Lung (tissue), 11 donors: ENCODE measurements at regions not wholly inside any gene's neighbourhood (a gene's known extent, or its start where the extent isn't known, plus 50 kb on each side); places are given as distances from the start of the nearest gene placed in this dataset.

Experiments
- ATAC-seq: fragments of 200-7000 bp; cut with Tn5 transposase; one replicate; pipeline ENCODE4 v1.9.1; 2020; ENCODE audit warnings: moderate number of reproducible peaks; ENCODE audit not compliant: insufficient read depth, low FRiP score
- DNase-seq, 3 donors: peaks; one replicate each; pipeline ENCODE4 v3.0.0-alpha.2; 2013 to 2017
- H3K27ac ChIP-seq, 2 donors: one replicate each; pipeline ENCODE4 v1.5.1; 2013; ENCODE audit warnings: mild to moderate bottlenecking in 2 of 2, moderate library complexity in 2 of 2, control low read depth in 1 of 2, inconsistent platforms in 1 of 2, low read depth in 1 of 2, low read length in 1 of 2
- H3K27me3 ChIP-seq, 3 donors: one replicate each; pipeline ENCODE4 v1.5.1; 2013; ENCODE audit warnings: low read length in 2 of 3; ENCODE audit not compliant: control insufficient read depth in 3 of 3, insufficient read depth in 3 of 3
- H3K36me3 ChIP-seq, 4 donors: one replicate each; pipeline ENCODE4 v1.5.1; 2013; ENCODE audit warnings: low read length in 4 of 4, mild to moderate bottlenecking in 1 of 4, moderate library complexity in 1 of 4; ENCODE audit not compliant: control insufficient read depth in 4 of 4, insufficient read depth in 4 of 4
- H3K4me1 ChIP-seq, 5 donors: one replicate each; pipeline ENCODE4 v1.5.1; 2013; ENCODE audit warnings: low read length in 5 of 5, mild to moderate bottlenecking in 2 of 5, moderate library complexity in 1 of 5; ENCODE audit not compliant: control insufficient read depth in 5 of 5, insufficient read depth in 5 of 5
- H3K4me3 ChIP-seq: one replicate; pipeline ENCODE4 v1.5.1; 2013; ENCODE audit warnings: mild to moderate bottlenecking, control low read depth, moderate library complexity
- H3K9ac ChIP-seq, 2 donors: one replicate each; pipeline ENCODE4 v1.5.1; 2013; ENCODE audit warnings: low read length in 2 of 2, control low read depth in 1 of 2; ENCODE audit not compliant: insufficient read depth in 1 of 2
- H3K9me3 ChIP-seq, 4 donors: one replicate each; pipeline ENCODE4 v1.5.1; 2013; ENCODE audit warnings: low read length in 3 of 4, mild to moderate bottlenecking in 1 of 4, moderate library complexity in 1 of 4; ENCODE audit not compliant: control insufficient read depth in 4 of 4, insufficient read depth in 3 of 4
- WGBS, 2 donors: extraction: QIAGEN DNeasy Blood & Tissue Kit; methylation state at CpG; one replicate each; pipeline ENCODE4 v1.1.7; 2013; 5-methylcytosine and 5-hydroxymethylcytosine counted together
- TF ChIP-seq, protein P1 (sequence below): IDR thresholded peaks from 2 replicates; pipeline ENCODE4 v1.5.1; 2012; ENCODE audit warnings: mild to moderate bottlenecking; ENCODE audit errors: control extremely low read depth, extremely low read depth
- donor health status: control.
- donor health status: control.
- donor health status: Bipolar disorder and iron deficiency.
- donor health status: healthy.
- donor health status: DM: yes; HTN: yes; CAD: no.

DNA sequence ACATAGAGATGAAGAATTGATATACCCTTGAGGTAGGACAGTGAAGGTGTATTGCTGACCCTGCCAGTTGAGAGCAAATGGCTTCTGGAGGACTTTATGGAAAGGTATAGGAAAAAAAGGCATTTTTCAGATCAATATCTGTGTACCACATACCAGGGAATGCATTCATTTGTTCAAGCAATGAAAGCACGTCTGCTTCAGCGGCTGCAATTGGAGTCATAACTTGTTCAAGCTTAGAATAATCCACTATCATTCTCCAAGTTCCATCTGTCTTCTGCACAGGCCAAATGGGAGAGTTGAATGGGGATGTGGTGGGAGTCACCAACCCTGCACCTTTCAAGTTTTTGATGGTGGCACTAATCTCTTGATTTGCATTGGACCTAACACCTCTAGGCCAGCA, 249.6 kb upstream of the PTER start:
- H3K9me3 ChIP-seq: peaks cover 0 to 8% (median 1%) of the 10 kb centered on the region in 4 donors
- TF ChIP-seq, protein P1, sequence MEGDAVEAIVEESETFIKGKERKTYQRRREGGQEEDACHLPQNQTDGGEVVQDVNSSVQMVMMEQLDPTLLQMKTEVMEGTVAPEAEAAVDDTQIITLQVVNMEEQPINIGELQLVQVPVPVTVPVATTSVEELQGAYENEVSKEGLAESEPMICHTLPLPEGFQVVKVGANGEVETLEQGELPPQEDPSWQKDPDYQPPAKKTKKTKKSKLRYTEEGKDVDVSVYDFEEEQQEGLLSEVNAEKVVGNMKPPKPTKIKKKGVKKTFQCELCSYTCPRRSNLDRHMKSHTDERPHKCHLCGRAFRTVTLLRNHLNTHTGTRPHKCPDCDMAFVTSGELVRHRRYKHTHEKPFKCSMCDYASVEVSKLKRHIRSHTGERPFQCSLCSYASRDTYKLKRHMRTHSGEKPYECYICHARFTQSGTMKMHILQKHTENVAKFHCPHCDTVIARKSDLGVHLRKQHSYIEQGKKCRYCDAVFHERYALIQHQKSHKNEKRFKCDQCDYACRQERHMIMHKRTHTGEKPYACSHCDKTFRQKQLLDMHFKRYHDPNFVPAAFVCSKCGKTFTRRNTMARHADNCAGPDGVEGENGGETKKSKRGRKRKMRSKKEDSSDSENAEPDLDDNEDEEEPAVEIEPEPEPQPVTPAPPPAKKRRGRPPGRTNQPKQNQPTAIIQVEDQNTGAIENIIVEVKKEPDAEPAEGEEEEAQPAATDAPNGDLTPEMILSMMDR: no peak
- H3K9ac ChIP-seq: no peak overlapping the region
- H3K27ac ChIP-seq: no peak overlapping the region
- DNase-seq (no peak), ATAC-seq (no peak)
- peaks cover 0 to 1% (median 0%) of the 10 kb centered on the region in 5 donors for H3K4me1 ChIP-seq
- 60 to 94% methylated on average over 2 of the region's 2 CpGs for WGBS, 2 donors
- no peaks in the 10 kb centered on the region for H3K27me3 ChIP-seq
- no peaks in the 10 kb centered on the region for H3K36me3 ChIP-seq
- no peak overlapping the region for H3K4me3 ChIP-seq

DNA sequence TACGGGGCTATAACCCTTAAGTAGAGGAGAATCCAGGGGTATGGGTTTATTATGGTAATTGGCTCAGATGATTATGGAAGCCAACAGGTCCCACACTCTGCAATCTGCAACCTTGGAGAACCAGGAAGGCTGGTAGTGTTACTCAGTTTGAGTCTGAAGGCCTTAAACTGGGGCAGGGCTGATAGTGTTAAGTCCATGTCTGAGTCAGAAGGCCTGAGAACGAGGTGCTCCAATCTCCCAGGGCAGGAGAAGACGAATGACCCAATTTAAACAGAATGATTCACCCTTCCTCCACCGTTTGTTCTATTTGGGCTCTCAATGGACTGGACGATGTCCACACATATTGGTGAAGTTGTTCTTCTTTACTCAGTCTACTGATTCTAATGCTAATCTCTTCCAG, 244.5 kb upstream of the PTER start:
- Histone ChIP-seq H3K9ac (no peak overlapping the region), H3K4me1 (no peaks in the 10 kb centered on the region), H3K27me3 (no peaks in the 10 kb centered on the region), H3K4me3 (no peak overlapping the region), H3K27ac (no peak overlapping the region), H3K36me3 (no peaks in the 10 kb centered on the region), H3K9me3 (peaks cover 0 to 6% (median 3%) of the 10 kb centered on the region in 4 donors)
- ATAC-seq (no peak), DNase-seq (no peak)
- WGBS, 2 donors: 60 to 74% methylated on average over 5 of the region's 5 CpGs
- TF ChIP-seq, protein P1: no peak

DNA sequence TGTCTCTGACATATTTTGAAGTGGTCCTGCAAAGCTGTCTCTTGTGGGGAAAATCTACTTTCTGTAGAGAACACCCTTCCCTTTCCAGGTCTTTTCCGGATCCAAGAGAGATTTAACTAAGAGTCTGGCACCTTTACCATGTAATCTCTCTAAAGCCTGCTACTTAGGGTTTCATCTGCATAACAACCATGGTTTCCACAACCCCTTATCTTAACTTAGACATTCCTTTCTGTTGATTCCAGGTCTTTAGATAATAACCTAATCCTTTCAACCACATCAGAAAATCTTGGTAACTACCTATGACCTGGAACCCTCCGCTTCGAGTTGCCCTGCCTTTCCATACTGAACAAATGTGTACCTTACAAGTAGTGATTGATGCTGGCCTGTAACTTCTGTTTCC, 243.6 kb upstream of the PTER start:
- peaks cover 0 to 6% (median 2%) of the 10 kb centered on the region in 4 donors for H3K9me3 ChIP-seq
- H3K9ac ChIP-seq: no peak overlapping the region
- H3K4me3 ChIP-seq: no peak overlapping the region
- 85 to 86% methylated on average over 3 of the region's 3 CpGs for WGBS, 2 donors
- no peaks in the 10 kb centered on the region for H3K4me1 ChIP-seq
- ATAC-seq (no peak), DNase-seq (no peak)
- no peaks in the 10 kb centered on the region for H3K36me3 ChIP-seq
- no peaks in the 10 kb centered on the region for H3K27me3 ChIP-seq
- no peak overlapping the region for H3K27ac ChIP-seq
- TF ChIP-seq, protein P1: no peak

DNA sequence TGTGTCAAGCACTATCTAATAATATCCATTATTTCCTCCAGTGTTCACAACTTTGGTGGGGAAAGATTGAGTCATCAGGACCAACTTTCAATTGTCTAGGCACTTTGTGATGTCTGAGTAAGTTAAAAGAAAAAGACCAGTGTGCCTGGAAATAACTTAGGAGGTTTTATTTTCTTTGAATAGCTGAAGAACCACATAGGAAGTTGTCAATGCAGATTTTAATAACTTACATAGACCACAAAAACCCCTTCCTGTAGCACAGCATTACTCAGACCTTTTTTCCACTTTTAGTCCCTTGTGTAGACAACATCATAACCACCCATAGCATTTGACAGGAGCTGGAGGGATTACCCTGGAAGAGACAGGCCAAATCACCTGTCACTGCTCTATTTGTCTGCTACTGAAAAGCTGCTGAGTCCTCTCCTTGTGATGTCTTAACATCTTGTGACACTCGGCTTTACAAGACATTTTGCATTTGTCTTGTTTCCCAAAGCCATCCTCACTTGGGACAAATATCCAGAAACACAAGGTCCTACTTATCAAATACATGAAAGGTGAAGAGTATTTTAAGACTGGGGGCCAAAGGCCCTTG, 241.5 kb upstream of the PTER start:
- Histone ChIP-seq H3K27ac (no peak overlapping the region), H3K9ac (no peak overlapping the region), H3K4me1 (no peaks in the 10 kb centered on the region), H3K4me3 (no peak overlapping the region), H3K36me3 (no peaks in the 10 kb centered on the region), H3K27me3 (no peaks in the 10 kb centered on the region), H3K9me3 (peaks cover 0 to 6% (median 2%) of the 10 kb centered on the region in 4 donors)
- DNase-seq (no peak), ATAC-seq (no peak)
- TF ChIP-seq, protein P1: no peak
- WGBS, 2 donors: 51 to 52% methylated on average over 1 of the region's 1 CpG
